H9 (cell line): ENCODE measurements at regions not wholly inside any gene's neighbourhood (a gene's known extent, or its start where the extent isn't known, plus 50 kb on each side); places are given as distances from the start of the nearest gene placed in this dataset.

ENCODE experiments used
- DNase-seq: peaks from one replicate; pipeline ENCODE4 v3.0.0-alpha.2; 2017
- H2AFZ ChIP-seq: one replicate; pipeline ENCODE4 v1.6.1; 2013; ENCODE audit warnings: mild to moderate bottlenecking, low read length, control low read depth, moderate library complexity
- H2AK5ac ChIP-seq: 2 replicates; pipeline ENCODE4 v1.6.1; 2013; ENCODE audit warnings: low read length, control low read depth, mixed read lengths; ENCODE audit not compliant: insufficient read length
- H2BK120ac ChIP-seq: one replicate; pipeline ENCODE4 v1.6.1; 2013; ENCODE audit warnings: low read depth, mild to moderate bottlenecking, low read length, control low read depth, inconsistent platforms; ENCODE audit not compliant: poor library complexity, severe bottlenecking
- H2BK12ac ChIP-seq: 2 replicates; pipeline ENCODE4 v1.6.1; 2013; ENCODE audit warnings: low read length, control low read depth, mixed read lengths, low read depth; ENCODE audit not compliant: insufficient read length
- H2BK15ac ChIP-seq: 2 replicates; pipeline ENCODE4 v1.6.1; 2013; ENCODE audit warnings: low read depth, low read length, control low read depth
- H2BK20ac ChIP-seq: one replicate; pipeline ENCODE4 v1.6.1; 2013; ENCODE audit warnings: low read depth, mild to moderate bottlenecking, low read length, control low read depth, inconsistent platforms; ENCODE audit not compliant: poor library complexity, severe bottlenecking
- H2BK5ac ChIP-seq: 2 replicates; pipeline ENCODE4 v1.6.1; 2013; ENCODE audit warnings: low read length, control low read depth, mixed read lengths; ENCODE audit not compliant: insufficient read length
- H3K14ac ChIP-seq: 2 replicates; pipeline ENCODE4 v1.6.1; 2013; ENCODE audit warnings: low read length, control low read depth; ENCODE audit not compliant: insufficient read depth
- H3K18ac ChIP-seq: 2 replicates; pipeline ENCODE4 v1.6.1; 2013; ENCODE audit warnings: low read depth, mild to moderate bottlenecking, mixed read lengths, low read length, control low read depth; ENCODE audit not compliant: insufficient read length
- H3K23ac ChIP-seq: 2 replicates; pipeline ENCODE4 v1.6.1; 2013; ENCODE audit warnings: low read length, control low read depth, mixed read lengths, low read depth; ENCODE audit not compliant: insufficient read length
- H3K23me2 ChIP-seq: 2 replicates; pipeline ENCODE4 v1.6.1; 2013; ENCODE audit warnings: low read depth, mild to moderate bottlenecking, mixed read lengths, low read length, control low read depth; ENCODE audit not compliant: insufficient read length, poor library complexity, severe bottlenecking
- H3K27ac ChIP-seq: 2 replicates; pipeline ENCODE4 v1.5.1; 2013; ENCODE audit warnings: low read length, control low read depth, mixed read lengths, low read depth; ENCODE audit not compliant: insufficient read length
- H3K27me3 ChIP-seq: 2 replicates; pipeline ENCODE4 v1.6.1; 2013; ENCODE audit warnings: low read length, control low read depth, inconsistent platforms; ENCODE audit not compliant: insufficient read depth
- H3K4ac ChIP-seq: 2 replicates; pipeline ENCODE4 v1.6.1; 2013; ENCODE audit warnings: low read depth, mild to moderate bottlenecking, control low read depth, inconsistent platforms, low read length, moderate library complexity
- H3K4me1 ChIP-seq: 2 replicates; pipeline ENCODE4 v1.6.1; 2013; ENCODE audit warnings: low read length, control low read depth, inconsistent platforms; ENCODE audit not compliant: insufficient read depth
- H3K4me2 ChIP-seq: 2 replicates; pipeline ENCODE4 v1.6.1; 2013; ENCODE audit warnings: low read length, control low read depth, mixed read lengths; ENCODE audit not compliant: insufficient read length, insufficient read depth
- H3K56ac ChIP-seq: 2 replicates; pipeline ENCODE4 v1.6.1; 2013; ENCODE audit warnings: low read depth, mild to moderate bottlenecking, mixed read lengths, low read length, control low read depth; ENCODE audit not compliant: insufficient read length
- H3K79me1 ChIP-seq: 2 replicates; pipeline ENCODE4 v1.6.1; 2013; ENCODE audit warnings: low read depth, mild to moderate bottlenecking, moderate library complexity, low read length, control low read depth, inconsistent platforms; ENCODE audit not compliant: insufficient read depth, poor library complexity, severe bottlenecking
- H3K79me2 ChIP-seq: 2 replicates; pipeline ENCODE4 v1.6.1; 2013; ENCODE audit warnings: low read length, control low read depth, inconsistent platforms; ENCODE audit not compliant: insufficient read depth
- H3K9ac ChIP-seq: 2 replicates; pipeline ENCODE4 v1.6.1; 2013; ENCODE audit warnings: low read length, control low read depth, mixed read lengths; ENCODE audit not compliant: insufficient read length; ENCODE audit errors: extremely low read depth
- H3K9me3 ChIP-seq: one replicate; pipeline ENCODE4 v1.6.1; 2013; ENCODE audit warnings: low read depth, low read length, inconsistent platforms; ENCODE audit not compliant: control insufficient read depth
- H3T11ph ChIP-seq: one replicate; pipeline ENCODE4 v1.6.1; 2013; ENCODE audit warnings: mild to moderate bottlenecking, low read length, control low read depth, inconsistent platforms
- H4K20me1 ChIP-seq: one replicate; pipeline ENCODE4 v1.6.1; 2013; ENCODE audit not compliant: control insufficient read depth, insufficient read length, insufficient read depth
- H4K5ac ChIP-seq: 2 replicates; pipeline ENCODE4 v1.6.1; 2013; ENCODE audit warnings: low read depth, mild to moderate bottlenecking, mixed read lengths, low read length, control low read depth; ENCODE audit not compliant: insufficient read length
- H4K8ac ChIP-seq: replicated peaks from 2 replicates; pipeline ENCODE4 v1.6.1; 2013; ENCODE audit warnings: low read length, control low read depth, mixed read lengths, low read depth; ENCODE audit not compliant: insufficient read length
- H4K91ac ChIP-seq: 2 replicates; pipeline ENCODE4 v1.6.1; 2013; ENCODE audit warnings: low read depth, mild to moderate bottlenecking, moderate library complexity, mixed read lengths, low read length, control low read depth; ENCODE audit not compliant: insufficient read length
- H3K27ac Mint-ChIP-seq, 3 experiments: 2 replicates in 2 of 3; 3 replicates in 1 of 3; pipeline ENCODE4 v1.8.0; 2020 to 2021; ENCODE audit warnings: mixed read lengths in 3 of 3, mild to moderate bottlenecking in 1 of 3, moderate library complexity in 1 of 3
- H3K27me3 Mint-ChIP-seq: 2 replicates; pipeline ENCODE4 v1.8.0; 2021; ENCODE audit warnings: low read depth, mild to moderate bottlenecking, moderate library complexity, mixed read lengths
- H3K36me3 Mint-ChIP-seq, 3 experiments: 2 replicates in 2 of 3; 3 replicates in 1 of 3; pipeline ENCODE4 v1.8.0; 2020 to 2021; ENCODE audit warnings: low read depth in 3 of 3, mixed read lengths in 3 of 3; ENCODE audit not compliant: insufficient read depth in 1 of 3
- H3K4me1 Mint-ChIP-seq, 2 experiments: 2 replicates each; pipeline ENCODE4 v1.8.0; 2020; ENCODE audit warnings: mixed read lengths in 2 of 2
- H3K4me3 Mint-ChIP-seq, 2 experiments: 2 replicates in 1 of 2; 3 replicates in 1 of 2; pipeline ENCODE4 v1.8.0; 2020 to 2021; ENCODE audit warnings: mild to moderate bottlenecking in 2 of 2, mixed read lengths in 2 of 2, moderate library complexity in 1 of 2
- H3K9me3 Mint-ChIP-seq, 2 experiments: 2 replicates in 1 of 2; 3 replicates in 1 of 2; pipeline ENCODE4 v1.8.0; 2020; ENCODE audit warnings: mild to moderate bottlenecking in 2 of 2, mixed read lengths in 2 of 2, moderate library complexity in 1 of 2
- CTCF ChIP-seq: fragments of 200-600 bp; sonication (generic); conservative IDR thresholded peaks from 3 replicates; pipeline ENCODE4 v1.8.0; 2021; ENCODE audit warnings: antibody characterized with exemption, mild to moderate bottlenecking
- WGBS: extraction: QIAGEN DNeasy Blood & Tissue Kit; methylation state at CpG from one replicate; pipeline ENCODE4 v1.1.7; 2013; ENCODE audit warnings: missing lambda C conversion rate, low lambda C conversion rate, mixed read lengths; ENCODE audit not compliant: insufficient read length; ENCODE audit errors: extremely low coverage; 5-methylcytosine and 5-hydroxymethylcytosine counted together

GRCh38 chr15:94028121-94028520, 203.2 kb upstream of the MCTP2 start:
- no peak overlapping the region for H3K23ac ChIP-seq
- H3T11ph ChIP-seq: no peak overlapping the region
- H3K36me3 Mint-ChIP-seq: no peaks in the 10 kb centered on the region

More at GRCh38 chr15:94028121-94028520, 203.2 kb upstream of the MCTP2 start:
- Histone ChIP-seq H3K27ac (no peak overlapping the region), H3K18ac (no peak overlapping the region), H2BK12ac (no peak overlapping the region), H3K79me1 (no peaks in the 10 kb centered on the region), H3K9me3 (no peaks in the 10 kb centered on the region), H3K4me2 (no peak overlapping the region), H2BK5ac (no peak overlapping the region), H2BK20ac (no peak overlapping the region), H4K8ac (no peak overlapping the region), H3K56ac (no peak overlapping the region), H3K79me2 (no peaks in the 10 kb centered on the region), H2BK15ac (no peak overlapping the region), H2BK120ac (no peak overlapping the region), H3K23me2 (no peaks in the 10 kb centered on the region), H4K20me1 (no peaks in the 10 kb centered on the region), H3K4me1 (no peaks in the 10 kb centered on the region), H2AK5ac (no peak overlapping the region), H3K9ac (no peak overlapping the region), H2AFZ (no peak overlapping the region), H3K27me3 (no peaks in the 10 kb centered on the region), H3K4ac (no peak overlapping the region; the same call in 1 of the 2 replicates), H4K5ac (no peak overlapping the region), H4K91ac (no peak overlapping the region), H3K14ac (no peak overlapping the region)
- no peaks in the 10 kb centered on the region for H3K9me3 Mint-ChIP-seq
- no peak for TF ChIP-seq CTCF
- no CpG with 5 or more reads among the region's 3 CpGs for WGBS
- no peak overlapping the region for H3K4me3 Mint-ChIP-seq
- no peak for DNase-seq
- no peaks in the 10 kb centered on the region for H3K4me1 Mint-ChIP-seq
- H3K27me3 Mint-ChIP-seq: no peaks in the 10 kb centered on the region; the same call in 1 of the 2 replicates
- H3K27ac Mint-ChIP-seq: no peak overlapping the region
